ENCODE measurements at regions not wholly inside any gene's neighbourhood (a gene's known extent, or its start where the extent isn't known, plus 50 kb on each side); places are given as distances from the start of the nearest gene placed in this dataset.

DNA sequence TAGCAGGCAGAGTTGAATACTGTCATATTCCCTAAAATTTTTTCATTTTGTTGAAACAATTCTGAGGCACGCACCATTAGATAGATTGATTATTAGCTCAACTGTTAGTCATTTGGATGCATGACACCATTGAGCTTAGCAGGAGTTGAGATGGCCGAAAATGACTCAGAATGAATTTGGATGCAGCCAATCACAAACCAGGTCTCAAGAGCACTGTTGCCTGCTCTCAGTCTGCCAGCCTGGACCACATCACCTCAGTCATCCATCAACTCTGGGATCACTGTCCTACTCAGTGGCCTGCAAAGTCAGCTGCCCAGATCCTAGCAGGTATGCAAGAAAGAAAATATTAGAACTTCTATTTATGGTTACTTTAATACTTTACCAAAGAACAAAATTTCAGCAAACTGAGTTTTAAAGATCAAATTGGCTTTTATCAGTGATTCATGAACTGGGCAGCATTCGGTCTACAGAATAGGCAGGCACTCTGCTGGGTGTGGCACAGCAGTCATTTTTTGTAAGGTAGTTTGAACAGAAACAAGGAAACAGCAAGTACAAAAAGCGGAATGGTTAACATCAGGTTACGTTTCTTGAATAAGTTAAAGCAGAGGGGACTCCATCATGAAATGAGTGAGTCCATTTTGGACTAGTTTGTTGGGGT, 152.7 kb upstream of the ARHGAP28 start:
- TF ChIP-seq, protein P1, sequence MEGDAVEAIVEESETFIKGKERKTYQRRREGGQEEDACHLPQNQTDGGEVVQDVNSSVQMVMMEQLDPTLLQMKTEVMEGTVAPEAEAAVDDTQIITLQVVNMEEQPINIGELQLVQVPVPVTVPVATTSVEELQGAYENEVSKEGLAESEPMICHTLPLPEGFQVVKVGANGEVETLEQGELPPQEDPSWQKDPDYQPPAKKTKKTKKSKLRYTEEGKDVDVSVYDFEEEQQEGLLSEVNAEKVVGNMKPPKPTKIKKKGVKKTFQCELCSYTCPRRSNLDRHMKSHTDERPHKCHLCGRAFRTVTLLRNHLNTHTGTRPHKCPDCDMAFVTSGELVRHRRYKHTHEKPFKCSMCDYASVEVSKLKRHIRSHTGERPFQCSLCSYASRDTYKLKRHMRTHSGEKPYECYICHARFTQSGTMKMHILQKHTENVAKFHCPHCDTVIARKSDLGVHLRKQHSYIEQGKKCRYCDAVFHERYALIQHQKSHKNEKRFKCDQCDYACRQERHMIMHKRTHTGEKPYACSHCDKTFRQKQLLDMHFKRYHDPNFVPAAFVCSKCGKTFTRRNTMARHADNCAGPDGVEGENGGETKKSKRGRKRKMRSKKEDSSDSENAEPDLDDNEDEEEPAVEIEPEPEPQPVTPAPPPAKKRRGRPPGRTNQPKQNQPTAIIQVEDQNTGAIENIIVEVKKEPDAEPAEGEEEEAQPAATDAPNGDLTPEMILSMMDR (IDR thresholded peaks at IDR 0.05): no peak
- ATAC-seq (ENCODE audit: insufficient number of reproducible peaks, low FRiP score, low read depth): no peak
- H3K36me3 ChIP-seq: no peaks in the 10 kb centered on the region
- H3K9me3 ChIP-seq: no peaks in the 10 kb centered on the region
- no peak overlapping the region for H3K27ac ChIP-seq
- H3K4me1 ChIP-seq (ENCODE audit: control insufficient read depth in 1 of 2, low read depth in 2 of 2): no peaks in the 10 kb centered on the region
- H3K4me3 ChIP-seq: no peak overlapping the region
- DNase-seq (ENCODE audit: low spot score): no peak
- H3K27me3 ChIP-seq (replicated peaks; ENCODE audit: insufficient read depth): no peaks in the 10 kb centered on the region

DNA sequence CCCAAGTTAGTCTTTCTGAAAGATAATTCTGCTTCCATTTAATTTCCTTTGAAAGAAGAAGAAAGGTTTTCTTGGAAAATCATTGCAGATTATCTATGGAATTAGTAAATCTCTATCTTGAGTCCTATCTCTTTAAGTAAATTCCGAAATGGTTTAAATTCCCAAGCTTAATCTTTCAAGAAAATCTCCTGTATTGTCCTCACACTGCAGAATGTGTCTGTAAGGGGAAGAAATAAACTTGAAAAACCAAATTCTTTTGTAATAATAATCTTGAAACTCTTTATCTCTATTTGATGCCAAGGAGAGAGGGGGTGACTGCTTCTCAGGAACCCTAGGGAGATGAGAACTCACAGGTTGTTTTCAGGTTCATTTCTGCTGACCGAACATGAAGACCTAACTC, 150.8 kb upstream of the ARHGAP28 start:
- no peak overlapping the region for H3K27ac ChIP-seq
- no peak for ATAC-seq (ENCODE audit: insufficient number of reproducible peaks, low FRiP score, low read depth)
- no peaks in the 10 kb centered on the region for H3K9me3 ChIP-seq
- TF ChIP-seq, protein P1 (IDR thresholded peaks at IDR 0.05): no peak
- no peak overlapping the region for H3K4me3 ChIP-seq
- H3K27me3 ChIP-seq (replicated peaks; ENCODE audit: insufficient read depth): no peaks in the 10 kb centered on the region
- H3K36me3 ChIP-seq: no peaks in the 10 kb centered on the region
- no peaks in the 10 kb centered on the region for H3K4me1 ChIP-seq (ENCODE audit: control insufficient read depth in 1 of 2, low read depth in 2 of 2)
- DNase-seq (ENCODE audit: low spot score): no peak

DNA sequence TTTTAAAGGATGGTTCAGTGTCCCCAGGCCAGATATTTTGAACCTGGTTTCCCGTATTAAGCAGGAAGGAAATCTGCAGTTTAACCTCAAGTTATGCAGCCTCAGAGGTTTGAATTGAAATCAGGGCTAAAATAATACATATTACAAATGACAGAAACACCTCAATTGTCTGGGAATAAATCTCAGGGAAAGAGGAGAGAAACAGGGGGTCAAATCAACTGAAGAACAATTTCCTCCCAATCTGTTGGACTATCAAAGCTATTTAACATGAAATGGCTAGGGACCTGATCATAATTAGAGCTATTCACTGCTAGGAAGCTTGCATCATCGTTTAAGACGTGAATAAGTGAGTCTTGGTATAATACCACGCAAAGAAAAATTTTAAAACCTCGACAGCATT, 150.0 kb upstream of the ARHGAP28 start:
- Histone ChIP-seq H3K36me3 (no peaks in the 10 kb centered on the region), H3K27ac (no peak overlapping the region), H3K4me3 (no peak overlapping the region), H3K9me3 (no peaks in the 10 kb centered on the region), H3K27me3 (replicated peaks; ENCODE audit: insufficient read depth) (no peaks in the 10 kb centered on the region), H3K4me1 (ENCODE audit: control insufficient read depth in 1 of 2, low read depth in 2 of 2) (no peaks in the 10 kb centered on the region)
- TF ChIP-seq, protein P1 (IDR thresholded peaks at IDR 0.05): no peak
- no peak for ATAC-seq (ENCODE audit: insufficient number of reproducible peaks, low FRiP score, low read depth)
- no peak for DNase-seq (ENCODE audit: low spot score)

DNA sequence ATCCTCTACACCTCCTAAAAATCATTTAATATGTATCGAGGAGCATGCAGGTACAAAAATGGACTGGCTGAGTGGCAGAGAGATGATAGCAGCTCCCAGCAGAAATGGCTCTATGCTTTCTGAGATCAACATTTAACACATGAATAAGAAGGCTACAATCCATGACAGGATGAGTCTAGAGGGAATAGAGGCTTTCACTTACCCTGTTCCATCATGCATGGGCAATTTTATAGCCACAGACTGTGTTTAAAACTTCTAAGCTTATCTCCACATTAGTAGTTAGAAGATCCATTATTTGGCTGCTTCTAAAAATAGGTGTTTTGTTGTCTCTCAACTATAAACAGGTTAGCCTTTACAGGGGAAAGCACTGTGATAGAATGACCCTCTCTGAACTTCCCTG, 149.1 kb upstream of the ARHGAP28 start:
- no peaks in the 10 kb centered on the region for H3K4me1 ChIP-seq (ENCODE audit: control insufficient read depth in 1 of 2, low read depth in 2 of 2)
- no peaks in the 10 kb centered on the region for H3K9me3 ChIP-seq
- no peak overlapping the region for H3K27ac ChIP-seq
- ATAC-seq (ENCODE audit: insufficient number of reproducible peaks, low FRiP score, low read depth) (no peak), DNase-seq (ENCODE audit: low spot score) (no peak)
- TF ChIP-seq, protein P1 (IDR thresholded peaks at IDR 0.05): no peak
- no peak overlapping the region for H3K4me3 ChIP-seq
- H3K36me3 ChIP-seq: no peaks in the 10 kb centered on the region
- H3K27me3 ChIP-seq (replicated peaks; ENCODE audit: insufficient read depth): no peaks in the 10 kb centered on the region

DNA sequence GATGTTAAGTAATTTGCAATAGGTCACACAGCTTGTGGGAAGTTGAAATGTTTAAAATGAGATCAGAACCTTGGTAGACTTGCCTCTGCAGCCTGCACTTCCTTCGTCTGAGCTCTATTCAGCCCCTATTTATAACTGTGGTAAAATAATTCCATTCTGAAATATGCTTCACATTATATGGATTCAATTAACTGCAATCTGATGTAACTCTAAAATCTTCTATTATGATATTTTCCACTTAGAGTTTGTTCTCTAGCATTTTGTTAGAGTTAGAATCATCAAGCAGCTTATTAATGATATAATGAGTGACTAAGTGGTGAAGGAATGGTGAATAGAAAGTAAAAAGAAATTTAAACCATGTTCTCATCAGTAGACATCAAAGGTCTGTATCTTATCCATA, 139.6 kb upstream of the ARHGAP28 start:
- H3K27ac ChIP-seq: no peak overlapping the region
- TF ChIP-seq, protein P1 (IDR thresholded peaks at IDR 0.05): no peak
- ATAC-seq (ENCODE audit: insufficient number of reproducible peaks, low FRiP score, low read depth) (no peak), DNase-seq (ENCODE audit: low spot score) (no peak)
- H3K9me3 ChIP-seq: no peaks in the 10 kb centered on the region
- no peak overlapping the region for H3K4me3 ChIP-seq
- no peaks in the 10 kb centered on the region for H3K36me3 ChIP-seq
- no peaks in the 10 kb centered on the region for H3K27me3 ChIP-seq (replicated peaks; ENCODE audit: insufficient read depth)
- no peaks in the 10 kb centered on the region for H3K4me1 ChIP-seq (ENCODE audit: control insufficient read depth in 1 of 2, low read depth in 2 of 2)
